PC-3 (cell line): ENCODE measurements at regions not wholly inside any gene's neighbourhood (a gene's known extent, or its start where the extent isn't known, plus 50 kb on each side); places are given as distances from the start of the nearest gene placed in this dataset.
A peak's percentile ranks its signal among the peaks of the same experiment; 100 is the strongest.

Experiments used
- ATAC-seq: fragments of 200-7000 bp; cut with Tn5 transposase; 2 replicates; pipeline ENCODE4 v1.9.1; 2020; ENCODE audit warnings: mild to moderate bottlenecking, moderate library complexity
- BruUV-seq: library from RNA; stranded (reverse); fragments of 400-500 nt; replicated peaks from 2 replicates; lab custom pipeline; 2021; lab: Mats Ljungman, UMichigan
- CTCF ChIA-PET: fragments of 300-600 bp; sonication (Branson Sonifier 250); formaldehyde crosslinking; loops from one replicate; lab custom pipeline; 2022; ENCODE audit warnings: antibody characterized with exemption; lab: Charles Lee
- POLR2A ChIA-PET: fragments of 300-600 bp; sonication (Branson Sonifier 250); formaldehyde crosslinking; loops from one replicate; lab custom pipeline; 2022; ENCODE audit warnings: antibody characterized with exemption; ENCODE audit not compliant: unreplicated experiment; lab: Charles Lee
- DNase-seq: peaks from one replicate; pipeline ENCODE4 v3.0.0-alpha.2; 2015
- H2AFZ ChIP-seq: fragments of 300-600 bp; sonication (generic); 2 replicates; pipeline ENCODE4 v1.6.0; 2016; ENCODE audit warnings: antibody characterized with exemption, low read length
- H3F3A ChIP-seq: fragments of 300-600 bp; sonication (generic); one replicate; pipeline ENCODE4 v1.6.0; 2017; ENCODE audit warnings: antibody characterized with exemption, low read length, control low read depth, mild to moderate bottlenecking; ENCODE audit not compliant: unreplicated experiment
- H3K27ac ChIP-seq: fragments of 300-600 bp; sonication (generic); 2 replicates; pipeline ENCODE4 v1.5.1; 2016; ENCODE audit warnings: mild to moderate bottlenecking, low read length
- H3K27me3 ChIP-seq: fragments of 300-600 bp; sonication (generic); 2 replicates; pipeline ENCODE4 v1.6.1; 2016; ENCODE audit warnings: low read length, mixed read lengths
- H3K36me3 ChIP-seq: fragments of 300-600 bp; sonication (generic); 2 replicates; pipeline ENCODE4 v1.6.1; 2016; ENCODE audit warnings: low read depth, mixed run types, low read length, mixed read lengths
- H3K4me1 ChIP-seq: fragments of 300-600 bp; sonication (generic); 2 replicates; pipeline ENCODE4 v1.5.1; 2016; ENCODE audit warnings: low read length; ENCODE audit not compliant: insufficient read depth
- H3K4me2 ChIP-seq: fragments of 300-600 bp; sonication (generic); 2 replicates; pipeline ENCODE4 v1.6.0; 2016; ENCODE audit warnings: low read length
- H3K4me3 ChIP-seq: fragments of 300-600 bp; sonication (generic); 2 replicates; pipeline ENCODE4 v1.5.1; 2016; ENCODE audit warnings: mild to moderate bottlenecking, low read length, mixed read lengths
- H3K79me2 ChIP-seq: fragments of 300-600 bp; sonication (generic); 2 replicates; pipeline ENCODE4 v1.6.1; 2017; ENCODE audit warnings: low read length, mixed read lengths
- H3K9ac ChIP-seq: fragments of 300-600 bp; sonication (generic); 2 replicates; pipeline ENCODE4 v1.6.0; 2016; ENCODE audit warnings: mild to moderate bottlenecking, low read length
- H3K9me2 ChIP-seq: fragments of 300-600 bp; sonication (generic); replicated peaks from 2 replicates; pipeline ENCODE4 v1.6.1; 2016; ENCODE audit warnings: mixed run types, low read length, mixed read lengths
- H3K9me3 ChIP-seq: fragments of 300-600 bp; sonication (generic); 2 replicates; pipeline ENCODE4 v1.6.1; 2016; ENCODE audit warnings: low read length, mixed read lengths
- H4K20me1 ChIP-seq: fragments of 300-600 bp; sonication (generic); 2 replicates; pipeline ENCODE4 v1.6.1; 2016; ENCODE audit warnings: low read length, mixed read lengths
- EZH2 ChIP-seq: fragments of 300-600 bp; sonication (generic); IDR thresholded peaks from one replicate; pipeline ENCODE4 v1.6.1; 2017; ENCODE audit warnings: antibody characterized with exemption, mild to moderate bottlenecking, low read length; ENCODE audit not compliant: unreplicated experiment
- EZH2phosphoT487 ChIP-seq: fragments of 300-600 bp; sonication (generic); IDR thresholded peaks from 2 replicates; pipeline ENCODE4 v1.6.1; 2018; ENCODE audit warnings: mild to moderate bottlenecking, antibody characterized with exemption, low read length, borderline replicate concordance
- intact Hi-C: fragments of 100-400 bp; cut with micrococcal nuclease; formaldehyde crosslinking; loops from 2 replicates; pipeline ENCODE4 v1.9.0; 2023
- TF ChIP-seq, protein P1 (sequence below): fragments of 300-600 bp; sonication (generic); conservative IDR thresholded peaks from 2 replicates; pipeline ENCODE4 v1.5.1; 2017; ENCODE audit warnings: antibody characterized with exemption, low read depth, mild to moderate bottlenecking, low read length

DNA sequence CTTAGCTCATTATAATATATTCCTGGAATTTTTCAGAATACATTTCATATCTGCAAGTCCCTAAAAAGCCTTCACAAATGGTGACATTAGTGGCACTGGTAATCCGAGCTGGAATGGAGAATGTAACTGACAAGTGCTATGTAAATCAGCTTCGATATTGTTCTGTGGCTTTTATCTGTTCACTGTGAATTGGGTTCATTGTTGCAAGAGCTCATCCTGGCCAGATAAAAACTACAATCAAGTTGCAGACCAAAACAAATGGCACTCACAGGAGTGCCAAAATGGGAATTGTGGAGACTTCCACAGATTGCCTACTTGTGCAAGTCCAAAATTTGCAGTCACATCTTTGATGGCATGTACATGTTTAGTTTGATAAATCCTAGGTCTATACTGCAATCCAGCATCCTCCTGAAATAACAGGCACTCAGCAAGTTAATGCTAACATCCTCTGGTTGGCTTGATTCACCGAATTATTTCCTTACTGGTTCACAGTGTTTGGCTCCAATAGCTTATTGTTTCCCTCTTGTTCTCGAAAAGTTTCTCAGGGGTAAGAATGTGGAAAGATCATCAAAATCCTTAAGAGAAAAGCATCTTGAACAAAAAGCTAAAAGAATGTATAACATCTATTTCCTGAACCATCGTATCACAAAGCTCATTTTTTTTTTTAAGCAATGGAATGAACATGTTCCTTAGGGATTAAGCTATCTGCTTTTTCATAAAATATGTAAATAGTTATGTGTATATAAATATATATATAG is 904.9 kb downstream of the CENPC start:
- POLR2A ChIA-PET: interaction anchor here (0.6 kb wide), 1 partner anchor 66 kb away, joined by 5 read pairs; no protein-coding TSS in a partner anchor
- no peak for DNase-seq
- intact Hi-C loops: no loop called here
- no TSS peak for BruUV-seq
- Histone ChIP-seq H3K9me3 (no peaks in the 10 kb centered on the region), H3K4me2 (no peak overlapping the region), H3K4me3 (no peak overlapping the region), H3K9me2 (no peaks in the 10 kb centered on the region), H3K4me1 (peaks cover 9% of the 10 kb centered on the region), H3K27ac (no peak overlapping the region), H4K20me1 (no peaks in the 10 kb centered on the region), H3K27me3 (no peaks in the 10 kb centered on the region), H2AFZ (no peak overlapping the region), H3K36me3 (no peaks in the 10 kb centered on the region), H3K9ac (no peak overlapping the region), H3K79me2 (no peaks in the 10 kb centered on the region), H3F3A (no peaks in the 10 kb centered on the region)
- ATAC-seq: no peak
- CTCF ChIA-PET: no interaction called here
- TF ChIP-seq, protein P1, sequence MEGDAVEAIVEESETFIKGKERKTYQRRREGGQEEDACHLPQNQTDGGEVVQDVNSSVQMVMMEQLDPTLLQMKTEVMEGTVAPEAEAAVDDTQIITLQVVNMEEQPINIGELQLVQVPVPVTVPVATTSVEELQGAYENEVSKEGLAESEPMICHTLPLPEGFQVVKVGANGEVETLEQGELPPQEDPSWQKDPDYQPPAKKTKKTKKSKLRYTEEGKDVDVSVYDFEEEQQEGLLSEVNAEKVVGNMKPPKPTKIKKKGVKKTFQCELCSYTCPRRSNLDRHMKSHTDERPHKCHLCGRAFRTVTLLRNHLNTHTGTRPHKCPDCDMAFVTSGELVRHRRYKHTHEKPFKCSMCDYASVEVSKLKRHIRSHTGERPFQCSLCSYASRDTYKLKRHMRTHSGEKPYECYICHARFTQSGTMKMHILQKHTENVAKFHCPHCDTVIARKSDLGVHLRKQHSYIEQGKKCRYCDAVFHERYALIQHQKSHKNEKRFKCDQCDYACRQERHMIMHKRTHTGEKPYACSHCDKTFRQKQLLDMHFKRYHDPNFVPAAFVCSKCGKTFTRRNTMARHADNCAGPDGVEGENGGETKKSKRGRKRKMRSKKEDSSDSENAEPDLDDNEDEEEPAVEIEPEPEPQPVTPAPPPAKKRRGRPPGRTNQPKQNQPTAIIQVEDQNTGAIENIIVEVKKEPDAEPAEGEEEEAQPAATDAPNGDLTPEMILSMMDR: no peak
- TF ChIP-seq EZH2phosphoT487 (no peak), EZH2 (no peak)

DNA sequence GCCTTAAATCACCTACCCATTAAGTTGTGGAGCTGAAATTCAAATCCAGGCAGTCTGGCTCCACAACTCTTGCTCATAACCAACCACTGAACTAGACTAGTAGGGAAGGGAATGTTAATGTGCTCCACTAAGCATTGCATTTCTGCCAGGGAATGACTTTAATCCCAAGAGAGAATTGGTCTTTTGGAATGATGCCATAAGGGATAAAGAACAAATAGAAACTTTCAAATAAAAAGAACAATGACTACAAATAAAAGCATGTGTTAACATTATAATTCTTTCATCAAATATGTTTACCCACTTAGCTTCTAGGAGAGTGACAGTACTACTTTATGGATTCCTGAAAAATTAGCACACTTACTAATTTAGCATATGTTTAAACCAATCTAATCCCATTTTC is 905.9 kb downstream of the CENPC start:
- peak; percentile 80 for DNase-seq
- POLR2A ChIA-PET: interaction anchor here (0.6 kb wide), 1 partner anchor 225 kb away, joined by 9 read pairs; no protein-coding TSS in a partner anchor
- H3K79me2 ChIP-seq: no peaks in the 10 kb centered on the region
- H3K9me3 ChIP-seq: no peaks in the 10 kb centered on the region
- no peaks in the 10 kb centered on the region for H3K9me2 ChIP-seq
- H3K4me1 ChIP-seq: peaks cover 9% of the 10 kb centered on the region
- no TSS peak for BruUV-seq
- H2AFZ ChIP-seq: no peak overlapping the region
- H3F3A ChIP-seq: no peaks in the 10 kb centered on the region
- H3K4me2 ChIP-seq: 0 out of 2 replicates have a peak overlapping the region, but pooled peaks have one; percentile 2
- peak; percentile 90 for ATAC-seq
- no peak overlapping the region for H3K27ac ChIP-seq
- CTCF ChIA-PET: no interaction called here
- TF ChIP-seq EZH2phosphoT487: no peak
- TF ChIP-seq, protein P1: no peak
- TF ChIP-seq EZH2: no peak
- intact Hi-C loops: loop anchor here (5.0 kb wide), 1 partner anchor 117 kb away; no protein-coding TSS in a partner anchor
- no peaks in the 10 kb centered on the region for H3K27me3 ChIP-seq
- no peaks in the 10 kb centered on the region for H3K36me3 ChIP-seq
- H4K20me1 ChIP-seq: no peaks in the 10 kb centered on the region
- no peak overlapping the region for H3K9ac ChIP-seq
- no peak overlapping the region for H3K4me3 ChIP-seq

DNA sequence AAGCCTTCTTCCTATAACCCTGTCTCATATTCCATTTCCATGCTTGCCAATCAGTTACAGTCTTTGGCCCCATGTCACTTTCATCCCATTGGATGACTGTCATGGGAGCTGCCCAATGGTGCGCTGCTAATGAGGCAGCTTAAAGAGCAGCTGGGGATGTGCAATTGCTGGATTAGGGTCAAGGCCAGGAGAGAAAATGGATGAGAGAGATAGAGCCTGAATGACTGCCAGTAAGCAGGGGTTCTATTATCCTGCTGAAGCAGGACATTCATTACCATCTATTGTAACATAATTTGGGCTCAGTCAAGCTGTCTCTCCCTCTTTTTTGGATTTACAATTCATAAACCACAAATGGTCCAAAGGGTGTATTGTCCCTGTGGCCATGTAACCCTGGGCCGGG is 909.0 kb downstream of the CENPC start:
- no peak for TF ChIP-seq EZH2
- no peak for TF ChIP-seq EZH2phosphoT487
- TF ChIP-seq, protein P1: no peak
- Histone ChIP-seq H3K27ac (no peak overlapping the region), H3K27me3 (no peaks in the 10 kb centered on the region), H3K4me2 (no peak overlapping the region), H3K36me3 (no peaks in the 10 kb centered on the region), H3K4me1 (peaks cover 21% of the 10 kb centered on the region), H3K79me2 (no peaks in the 10 kb centered on the region), H3F3A (no peaks in the 10 kb centered on the region), H3K4me3 (no peak overlapping the region), H3K9me2 (no peaks in the 10 kb centered on the region), H4K20me1 (no peaks in the 10 kb centered on the region), H2AFZ (no peak overlapping the region), H3K9ac (no peak overlapping the region), H3K9me3 (no peaks in the 10 kb centered on the region)
- ChIA-PET POLR2A (no interaction called here), CTCF (no interaction called here)
- intact Hi-C loops: loop anchor here (5.0 kb wide), 1 partner anchor 114 kb away; no protein-coding TSS in a partner anchor
- ATAC-seq (no peak), DNase-seq (no peak)
- no TSS peak for BruUV-seq
